Osteoblast (primary cell): ENCODE measurements at regions not wholly inside any gene's neighbourhood (a gene's known extent, or its start where the extent isn't known, plus 50 kb on each side); places are given as distances from the start of the nearest gene placed in this dataset.
A peak's percentile ranks its signal among the peaks of the same experiment; 100 is the strongest.

ENCODE experiments used
- DNase-seq: peaks from one replicate; pipeline ENCODE4 v3.0.0; 2011; ENCODE audit warnings: low spot score, mixed read lengths; ENCODE audit not compliant: insufficient read length; ENCODE audit errors: missing footprints
- H2AFZ ChIP-seq: 2 replicates; pipeline ENCODE4 v1.6.0; 2011; ENCODE audit warnings: mild to moderate bottlenecking, low read length
- H3K27ac ChIP-seq: 2 replicates; pipeline ENCODE4 v1.5.1; 2011; ENCODE audit warnings: mild to moderate bottlenecking, low read depth, low read length, moderate library complexity
- H3K27me3 ChIP-seq: 2 replicates; pipeline ENCODE4 v1.6.0; 2012; ENCODE audit warnings: mild to moderate bottlenecking, control low read depth, inconsistent platforms, low read length, moderate library complexity; ENCODE audit not compliant: insufficient read depth
- H3K36me3 ChIP-seq: 2 replicates; pipeline ENCODE4 v1.5.1; 2011; ENCODE audit warnings: mild to moderate bottlenecking, low read length, control low read depth, moderate library complexity; ENCODE audit not compliant: insufficient read depth
- H3K4me1 ChIP-seq: 2 replicates; pipeline ENCODE4 v1.5.1; 2011; ENCODE audit warnings: mild to moderate bottlenecking, low read length, control low read depth, moderate library complexity; ENCODE audit not compliant: insufficient read depth
- H3K4me2 ChIP-seq: 2 replicates; pipeline ENCODE4 v1.6.0; 2011; ENCODE audit warnings: mild to moderate bottlenecking, low read length; ENCODE audit not compliant: insufficient read depth
- H3K4me3 ChIP-seq: fragments of 200-600 bp; sonication (generic); 3 replicates; pipeline ENCODE4 v1.5.1; 2012; ENCODE audit warnings: mild to moderate bottlenecking, low read length, inconsistent platforms; ENCODE audit not compliant: insufficient read depth
- H3K79me2 ChIP-seq: 2 replicates; pipeline ENCODE4 v1.6.0; 2012; ENCODE audit warnings: mild to moderate bottlenecking, low read length, control low read depth, inconsistent platforms; ENCODE audit not compliant: insufficient read depth
- H3K9me3 ChIP-seq: 2 replicates; pipeline ENCODE4 v1.5.1; 2011; ENCODE audit warnings: low read depth, low read length, control low read depth
- H4K20me1 ChIP-seq: 2 replicates; pipeline ENCODE4 v1.6.0; 2012; ENCODE audit warnings: mild to moderate bottlenecking, low read length, control low read depth; ENCODE audit not compliant: insufficient read depth
- TF ChIP-seq, protein P1 (sequence below): IDR thresholded peaks from 2 replicates; pipeline ENCODE4 v1.5.1; 2011; ENCODE audit warnings: mild to moderate bottlenecking, low read depth, low read length, moderate library complexity; ENCODE audit errors: extremely low read depth

- TF ChIP-seq, protein P1, sequence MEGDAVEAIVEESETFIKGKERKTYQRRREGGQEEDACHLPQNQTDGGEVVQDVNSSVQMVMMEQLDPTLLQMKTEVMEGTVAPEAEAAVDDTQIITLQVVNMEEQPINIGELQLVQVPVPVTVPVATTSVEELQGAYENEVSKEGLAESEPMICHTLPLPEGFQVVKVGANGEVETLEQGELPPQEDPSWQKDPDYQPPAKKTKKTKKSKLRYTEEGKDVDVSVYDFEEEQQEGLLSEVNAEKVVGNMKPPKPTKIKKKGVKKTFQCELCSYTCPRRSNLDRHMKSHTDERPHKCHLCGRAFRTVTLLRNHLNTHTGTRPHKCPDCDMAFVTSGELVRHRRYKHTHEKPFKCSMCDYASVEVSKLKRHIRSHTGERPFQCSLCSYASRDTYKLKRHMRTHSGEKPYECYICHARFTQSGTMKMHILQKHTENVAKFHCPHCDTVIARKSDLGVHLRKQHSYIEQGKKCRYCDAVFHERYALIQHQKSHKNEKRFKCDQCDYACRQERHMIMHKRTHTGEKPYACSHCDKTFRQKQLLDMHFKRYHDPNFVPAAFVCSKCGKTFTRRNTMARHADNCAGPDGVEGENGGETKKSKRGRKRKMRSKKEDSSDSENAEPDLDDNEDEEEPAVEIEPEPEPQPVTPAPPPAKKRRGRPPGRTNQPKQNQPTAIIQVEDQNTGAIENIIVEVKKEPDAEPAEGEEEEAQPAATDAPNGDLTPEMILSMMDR, result no peak
Measured at GRCh38 chr3:72568083-72568482, 280.2 kb downstream of the SHQ1 start.

GRCh38 chr3:72567474-72567873 is 280.8 kb downstream of the SHQ1 start:
- TF ChIP-seq, protein P1, result no peak
- no peak overlapping the region for H3K4me2 ChIP-seq
- no peak for DNase-seq
- H3K36me3 ChIP-seq, result no peaks in the 10 kb centered on the region
- H3K4me1 ChIP-seq, result no peaks in the 10 kb centered on the region
- H2AFZ ChIP-seq, result no peak overlapping the region
- no peaks in the 10 kb centered on the region for H3K79me2 ChIP-seq
- no peaks in the 10 kb centered on the region for H3K9me3 ChIP-seq
- no peak overlapping the region for H3K4me3 ChIP-seq
- H3K27ac ChIP-seq, result no peak overlapping the region
- no peaks in the 10 kb centered on the region for H4K20me1 ChIP-seq
- peaks cover 7% of the 10 kb centered on the region for H3K27me3 ChIP-seq

More at GRCh38 chr3:72568083-72568482, 280.2 kb downstream of the SHQ1 start:
- H3K27ac ChIP-seq, result no peak overlapping the region
- H3K4me2 ChIP-seq, result no peak overlapping the region
- H4K20me1 ChIP-seq, result no peaks in the 10 kb centered on the region
- no peak for DNase-seq
- no peak overlapping the region for H3K4me3 ChIP-seq
- H3K27me3 ChIP-seq, result peaks cover 7% of the 10 kb centered on the region
- H2AFZ ChIP-seq, result no peak overlapping the region
- H3K36me3 ChIP-seq, result no peaks in the 10 kb centered on the region
- H3K79me2 ChIP-seq, result no peaks in the 10 kb centered on the region
- no peaks in the 10 kb centered on the region for H3K4me1 ChIP-seq
- H3K9me3 ChIP-seq, result no peaks in the 10 kb centered on the region

- Histone ChIP-seq H2AFZ (no peak overlapping the region), H3K9me3 (no peaks in the 10 kb centered on the region), H3K79me2 (no peaks in the 10 kb centered on the region), H3K27ac (no peak overlapping the region), H3K27me3 (no peaks in the 10 kb centered on the region), H3K4me3 (no peak overlapping the region), H3K4me1 (no peaks in the 10 kb centered on the region), H4K20me1 (no peaks in the 10 kb centered on the region), H3K36me3 (no peaks in the 10 kb centered on the region), H3K4me2 (no peak overlapping the region)
- no peak for DNase-seq
- TF ChIP-seq, protein P1, result no peak
Measured at GRCh38 chr3:72565593-72565992, 282.7 kb downstream of the SHQ1 start.

GRCh38 chr3:72563690-72564370 is 284.4 kb downstream of the SHQ1 start:
- Histone ChIP-seq H3K27ac (no peak overlapping the region), H2AFZ (no peak overlapping the region), H3K27me3 (peaks cover under 1% of the 10 kb centered on the region), H3K4me3 (no peak overlapping the region), H3K9me3 (no peaks in the 10 kb centered on the region), H3K36me3 (no peaks in the 10 kb centered on the region), H3K4me2 (no peak overlapping the region), H3K4me1 (no peaks in the 10 kb centered on the region), H4K20me1 (no peaks in the 10 kb centered on the region), H3K79me2 (no peaks in the 10 kb centered on the region)
- TF ChIP-seq, protein P1, result no peak
- peak; percentile 55 for DNase-seq
